SH-SY5Y (cell line): ENCODE measurements at regions not wholly inside any gene's neighbourhood (a gene's known extent, or its start where the extent isn't known, plus 50 kb on each side); places are given as distances from the start of the nearest gene placed in this dataset.

ENCODE experiments used
- GATA2 ChIP-seq: IDR thresholded peaks from 2 replicates; pipeline ENCODE4 v1.6.1; 2011; ENCODE audit warnings: mild to moderate bottlenecking, low read depth, low read length
- GATA3 ChIP-seq: IDR thresholded peaks from 2 replicates; pipeline ENCODE4 v1.6.1; 2011; ENCODE audit warnings: low read depth, mild to moderate bottlenecking, low read length, moderate library complexity

DNA sequence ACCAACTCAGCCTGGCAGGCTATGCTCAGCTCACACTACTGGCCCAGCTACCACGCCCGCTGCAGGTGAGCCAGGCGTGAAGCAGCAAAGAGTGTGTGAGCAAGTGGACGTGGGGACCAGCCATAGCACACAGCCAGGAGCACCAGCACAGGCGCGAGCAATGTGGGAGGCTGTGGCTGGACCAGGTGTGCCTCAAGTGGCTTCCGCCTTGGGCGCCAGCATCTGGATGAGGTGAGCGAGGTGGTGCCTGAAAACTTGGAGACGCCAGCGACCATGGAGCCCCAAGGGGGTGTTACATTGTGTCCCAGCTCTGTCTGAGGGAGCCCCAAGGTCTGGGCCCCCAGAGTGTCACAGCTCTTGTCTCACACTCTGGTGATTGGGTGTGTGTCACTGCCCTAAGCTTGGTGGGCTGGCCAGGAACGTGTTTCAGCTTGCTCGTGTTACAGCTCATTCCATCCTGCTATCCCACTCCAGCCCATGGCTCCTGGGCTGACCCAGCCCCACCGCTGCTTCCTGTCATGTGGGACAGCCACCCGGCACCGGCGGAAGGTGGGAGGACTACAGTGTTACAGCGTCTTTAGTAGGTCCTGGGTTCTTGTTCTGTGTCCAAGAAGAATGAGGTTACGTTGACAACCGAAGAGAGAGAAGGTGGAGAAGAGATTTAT is 508.0 kb upstream of the MMS22L start:
- TF ChIP-seq GATA3 = no peak
- no peak for TF ChIP-seq GATA2
